ENCODE measurements at regions not wholly inside any gene's neighbourhood (a gene's known extent, or its start where the extent isn't known, plus 50 kb on each side); places are given as distances from the start of the nearest gene placed in this dataset.
"Not testable (repeated sequence)": the region's sequence is repeated elsewhere in the genome, so short reads cannot be mapped to it uniquely, and the experiment has no call there.

- no peak for DNase-seq (ENCODE audit: low read depth)
Measured at GRCh38 chr5:83802686-83803085, 82.0 kb upstream of the HAPLN1 start.

GRCh38 chr5:83800201-83800600 is 79.5 kb upstream of the HAPLN1 start:
- DNase-seq (ENCODE audit: low read depth) = no peak

GRCh38 chr5:83799020-83799419 is 78.4 kb upstream of the HAPLN1 start:
- not testable (repeated sequence) for DNase-seq (ENCODE audit: low read depth)

GRCh38 chr5:83789371-83789770 is 68.7 kb upstream of the HAPLN1 start:
- no peak for DNase-seq (ENCODE audit: low read depth)

GRCh38 chr5:83787631-83788030 is 67.0 kb upstream of the HAPLN1 start:
- no peak for DNase-seq (ENCODE audit: low read depth)

GRCh38 chr5:83785176-83785668 is 64.6 kb upstream of the HAPLN1 start:
- no peak for DNase-seq (ENCODE audit: low read depth)

GRCh38 chr5:83780699-83781350 is 60.2 kb upstream of the HAPLN1 start:
- DNase-seq (ENCODE audit: low read depth) = no peak

- no peak for DNase-seq (ENCODE audit: low read depth)
Measured at GRCh38 chr5:83777856-83778255, 57.2 kb upstream of the HAPLN1 start.

- DNase-seq (ENCODE audit: low read depth) = no peak
Measured at GRCh38 chr5:83776437-83777031, 55.9 kb upstream of the HAPLN1 start.

Measured in HS-5 (cell line).